DND-41 (cell line): ENCODE measurements at regions not wholly inside any gene's neighbourhood (a gene's known extent, or its start where the extent isn't known, plus 50 kb on each side); places are given as distances from the start of the nearest gene placed in this dataset.

Experiments
- EZH2 ChIP-seq: IDR thresholded peaks from 3 replicates; pipeline ENCODE4 v1.6.1; 2012; ENCODE audit warnings: borderline replicate concordance, low read depth, mild to moderate bottlenecking, moderate library complexity, low read length, inconsistent platforms; ENCODE audit not compliant: severe bottlenecking
- TF ChIP-seq, protein P1 (sequence below): IDR thresholded peaks from 2 replicates; pipeline ENCODE4 v1.5.1; 2012; ENCODE audit warnings: borderline replicate concordance, low read length, moderate library complexity, mild to moderate bottlenecking; ENCODE audit not compliant: poor library complexity, severe bottlenecking; ENCODE audit errors: extremely low read depth

DNA sequence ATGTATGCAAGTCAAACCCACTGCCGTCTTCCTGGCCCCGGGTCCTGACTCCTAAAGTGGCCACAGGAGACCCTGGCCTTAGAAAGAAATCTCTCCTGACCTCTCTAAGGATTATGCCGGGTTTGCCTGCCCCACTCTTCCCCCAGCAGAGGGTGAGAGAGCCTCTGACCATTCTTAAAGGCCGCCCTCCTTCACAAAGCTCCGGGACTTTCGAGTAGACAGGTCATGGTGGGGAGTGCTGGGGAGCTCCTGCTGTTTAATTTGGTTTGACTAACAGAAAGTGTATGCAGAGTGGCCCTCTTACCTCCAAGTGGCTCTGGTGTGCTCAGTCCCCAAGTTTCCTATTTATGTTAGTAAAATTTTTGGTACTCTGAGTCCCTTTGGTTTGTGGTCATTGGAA, 111.8 kb downstream of the LRRC70 start:
- TF ChIP-seq, protein P1, sequence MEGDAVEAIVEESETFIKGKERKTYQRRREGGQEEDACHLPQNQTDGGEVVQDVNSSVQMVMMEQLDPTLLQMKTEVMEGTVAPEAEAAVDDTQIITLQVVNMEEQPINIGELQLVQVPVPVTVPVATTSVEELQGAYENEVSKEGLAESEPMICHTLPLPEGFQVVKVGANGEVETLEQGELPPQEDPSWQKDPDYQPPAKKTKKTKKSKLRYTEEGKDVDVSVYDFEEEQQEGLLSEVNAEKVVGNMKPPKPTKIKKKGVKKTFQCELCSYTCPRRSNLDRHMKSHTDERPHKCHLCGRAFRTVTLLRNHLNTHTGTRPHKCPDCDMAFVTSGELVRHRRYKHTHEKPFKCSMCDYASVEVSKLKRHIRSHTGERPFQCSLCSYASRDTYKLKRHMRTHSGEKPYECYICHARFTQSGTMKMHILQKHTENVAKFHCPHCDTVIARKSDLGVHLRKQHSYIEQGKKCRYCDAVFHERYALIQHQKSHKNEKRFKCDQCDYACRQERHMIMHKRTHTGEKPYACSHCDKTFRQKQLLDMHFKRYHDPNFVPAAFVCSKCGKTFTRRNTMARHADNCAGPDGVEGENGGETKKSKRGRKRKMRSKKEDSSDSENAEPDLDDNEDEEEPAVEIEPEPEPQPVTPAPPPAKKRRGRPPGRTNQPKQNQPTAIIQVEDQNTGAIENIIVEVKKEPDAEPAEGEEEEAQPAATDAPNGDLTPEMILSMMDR = no peak
- no peak for TF ChIP-seq EZH2
